Colonic mucosa (tissue), 4 donors: ENCODE measurements at regions not wholly inside any gene's neighbourhood (a gene's known extent, or its start where the extent isn't known, plus 50 kb on each side); places are given as distances from the start of the nearest gene placed in this dataset.

Experiments used
- DNase-seq: peaks from one replicate; pipeline ENCODE4 v3.0.0-alpha.2; 2020
- H3K27ac ChIP-seq: fragments of 200-600 bp; one replicate; pipeline ENCODE4 v1.8.0; 2021
- H3K27me3 ChIP-seq: fragments of 200-600 bp; one replicate; pipeline ENCODE4 v1.8.0; 2021
- H3K36me3 ChIP-seq: fragments of 200-600 bp; one replicate; pipeline ENCODE4 v1.8.0; 2021
- H3K4me1 ChIP-seq: fragments of 200-600 bp; one replicate; pipeline ENCODE4 v1.8.0; 2021; ENCODE audit warnings: mild to moderate bottlenecking
- H3K4me3 ChIP-seq: fragments of 200-600 bp; one replicate; pipeline ENCODE4 v1.8.0; 2021
- H3K9ac ChIP-seq, 2 donors: one replicate each; pipeline ENCODE4 v1.7.0; 2013; ENCODE audit warnings: control low read depth in 2 of 2, low read depth in 2 of 2, low read length in 2 of 2
- H3K9me3 ChIP-seq: fragments of 200-600 bp; one replicate; pipeline ENCODE4 v1.8.0; 2021
- intact Hi-C: fragments of 100-400 bp; cut with DNase I; formaldehyde crosslinking; loops from one replicate; pipeline ENCODE4 v1.14.1; 2022
- TF ChIP-seq, protein P1 (sequence below): fragments of 200-600 bp; IDR thresholded peaks from one replicate; pipeline ENCODE4 v1.8.0; 2022; ENCODE audit warnings: antibody characterized with exemption, mild to moderate bottlenecking
- donor health status: healthy.
- donor health status: DM: no; HTN: no; CAD: no.
- donor health status: DM: no; HTN: no; CAD: no.

DNA sequence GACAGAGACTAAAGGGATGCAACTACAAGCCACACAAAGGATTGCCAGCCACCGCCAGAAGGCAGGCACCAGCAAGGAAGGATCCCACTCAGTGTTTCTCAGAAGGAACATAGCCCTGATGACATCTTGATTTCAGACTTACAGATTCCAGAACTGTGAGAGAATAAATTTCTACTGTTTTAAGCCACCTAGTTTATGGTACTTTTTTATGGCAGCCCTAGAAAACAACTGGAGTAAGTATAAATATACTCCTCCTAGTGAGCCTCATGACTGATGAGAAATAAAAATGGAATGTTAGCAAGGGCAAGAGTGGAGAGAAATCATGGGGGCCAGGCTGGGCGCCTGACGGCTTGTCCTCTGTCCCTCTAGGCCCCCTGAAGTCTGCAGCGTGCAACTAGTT is 307.3 kb downstream of the PIK3R1 start:
- DNase-seq, result no peak
- Histone ChIP-seq H3K4me1 (no peaks in the 10 kb centered on the region), H3K27ac (no peak overlapping the region)

DNA sequence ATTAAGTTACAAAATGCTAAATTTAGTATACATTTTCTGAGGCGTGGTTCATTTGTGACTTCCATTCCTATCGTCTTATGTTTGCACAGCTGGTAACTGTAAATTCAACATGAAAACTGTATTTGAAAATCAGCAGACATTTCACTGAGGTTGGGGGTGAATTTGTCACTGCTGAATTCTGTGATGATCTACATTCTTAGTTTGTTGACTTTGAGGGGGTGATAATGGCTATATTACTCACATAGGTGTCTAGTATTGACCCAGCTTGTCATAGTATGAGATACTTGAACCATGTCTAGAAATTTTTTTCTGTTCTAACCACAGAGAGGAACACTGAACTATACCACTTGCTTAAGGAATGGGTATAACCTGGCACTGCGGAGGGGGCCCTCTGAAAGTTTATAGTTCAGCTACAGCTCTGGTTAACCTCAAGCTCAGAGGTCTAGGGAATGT is 313.3 kb downstream of the PIK3R1 start:
- no peak for DNase-seq
- Histone ChIP-seq H3K9ac (no peak overlapping the region), H3K9me3 (no peaks in the 10 kb centered on the region), H3K27me3 (no peaks in the 10 kb centered on the region), H3K27ac (no peak overlapping the region), H3K4me3 (no peak overlapping the region), H3K36me3 (no peaks in the 10 kb centered on the region), H3K4me1 (no peaks in the 10 kb centered on the region)
- intact Hi-C loops, result no loop called here
- TF ChIP-seq, protein P1, sequence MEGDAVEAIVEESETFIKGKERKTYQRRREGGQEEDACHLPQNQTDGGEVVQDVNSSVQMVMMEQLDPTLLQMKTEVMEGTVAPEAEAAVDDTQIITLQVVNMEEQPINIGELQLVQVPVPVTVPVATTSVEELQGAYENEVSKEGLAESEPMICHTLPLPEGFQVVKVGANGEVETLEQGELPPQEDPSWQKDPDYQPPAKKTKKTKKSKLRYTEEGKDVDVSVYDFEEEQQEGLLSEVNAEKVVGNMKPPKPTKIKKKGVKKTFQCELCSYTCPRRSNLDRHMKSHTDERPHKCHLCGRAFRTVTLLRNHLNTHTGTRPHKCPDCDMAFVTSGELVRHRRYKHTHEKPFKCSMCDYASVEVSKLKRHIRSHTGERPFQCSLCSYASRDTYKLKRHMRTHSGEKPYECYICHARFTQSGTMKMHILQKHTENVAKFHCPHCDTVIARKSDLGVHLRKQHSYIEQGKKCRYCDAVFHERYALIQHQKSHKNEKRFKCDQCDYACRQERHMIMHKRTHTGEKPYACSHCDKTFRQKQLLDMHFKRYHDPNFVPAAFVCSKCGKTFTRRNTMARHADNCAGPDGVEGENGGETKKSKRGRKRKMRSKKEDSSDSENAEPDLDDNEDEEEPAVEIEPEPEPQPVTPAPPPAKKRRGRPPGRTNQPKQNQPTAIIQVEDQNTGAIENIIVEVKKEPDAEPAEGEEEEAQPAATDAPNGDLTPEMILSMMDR, result no peak

More for the DNA sequence above, 307.3 kb downstream of the PIK3R1 start:
- no peaks in the 10 kb centered on the region for H3K27me3 ChIP-seq
- intact Hi-C loops, result no loop called here
- no peak overlapping the region for H3K9ac ChIP-seq
- H3K36me3 ChIP-seq, result no peaks in the 10 kb centered on the region
- no peak overlapping the region for H3K4me3 ChIP-seq
- TF ChIP-seq, protein P1, result no peak
- no peaks in the 10 kb centered on the region for H3K9me3 ChIP-seq

DNA sequence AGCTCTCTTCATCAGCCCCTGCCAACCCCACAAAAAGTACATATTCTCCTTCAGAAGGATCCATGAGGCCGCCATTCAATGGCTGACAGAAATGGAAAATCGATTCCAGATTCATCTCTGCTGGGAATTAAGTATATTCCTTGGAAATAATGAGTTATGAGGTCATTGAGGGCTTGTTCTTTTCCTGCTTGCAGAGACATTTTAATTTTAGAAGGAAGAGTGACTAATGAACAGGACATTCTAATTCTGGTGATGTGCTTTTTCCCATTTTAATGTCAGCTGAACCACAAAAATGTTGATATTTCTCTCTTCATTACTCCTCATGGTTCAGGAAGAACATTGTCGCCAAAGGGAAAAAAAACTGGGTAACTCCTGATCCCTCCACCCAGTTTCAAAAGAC is 314.0 kb downstream of the PIK3R1 start:
- no peaks in the 10 kb centered on the region for H3K36me3 ChIP-seq
- H3K4me1 ChIP-seq, result peaks cover 3% of the 10 kb centered on the region
- H3K27me3 ChIP-seq, result no peaks in the 10 kb centered on the region
- intact Hi-C loops, result no loop called here
- H3K27ac ChIP-seq, result no peak overlapping the region
- TF ChIP-seq, protein P1, result no peak
- H3K9me3 ChIP-seq, result no peaks in the 10 kb centered on the region
- H3K9ac ChIP-seq, result no peak overlapping the region
- no peak overlapping the region for H3K4me3 ChIP-seq
- DNase-seq, result no peak

DNA sequence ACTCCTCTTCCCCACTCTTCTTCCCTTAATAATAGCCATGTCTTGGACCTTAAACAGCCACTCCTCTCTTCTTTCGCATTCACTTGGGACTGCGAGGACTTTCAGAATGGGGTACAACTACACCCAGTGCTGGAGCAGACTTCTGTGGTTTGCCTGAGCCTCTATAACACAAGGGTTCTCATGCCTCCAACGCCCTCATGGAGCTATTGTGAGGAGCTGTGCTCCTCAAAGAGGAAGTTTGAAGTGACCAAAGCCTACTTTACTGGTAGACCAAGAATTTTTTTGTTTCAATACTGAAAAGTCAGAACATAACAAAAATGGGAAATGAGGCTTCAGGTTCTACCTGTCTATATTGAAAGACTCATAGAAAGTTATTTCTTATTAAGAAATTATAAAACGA is 316.4 kb downstream of the PIK3R1 start:
- Histone ChIP-seq H3K27me3 (no peaks in the 10 kb centered on the region), H3K36me3 (no peaks in the 10 kb centered on the region), H3K27ac (no peak overlapping the region), H3K9me3 (no peaks in the 10 kb centered on the region), H3K4me1 (peaks cover 4% of the 10 kb centered on the region), H3K9ac (no peak overlapping the region), H3K4me3 (no peak overlapping the region)
- DNase-seq, result no peak
- TF ChIP-seq, protein P1, result no peak
- intact Hi-C loops, result no loop called here

DNA sequence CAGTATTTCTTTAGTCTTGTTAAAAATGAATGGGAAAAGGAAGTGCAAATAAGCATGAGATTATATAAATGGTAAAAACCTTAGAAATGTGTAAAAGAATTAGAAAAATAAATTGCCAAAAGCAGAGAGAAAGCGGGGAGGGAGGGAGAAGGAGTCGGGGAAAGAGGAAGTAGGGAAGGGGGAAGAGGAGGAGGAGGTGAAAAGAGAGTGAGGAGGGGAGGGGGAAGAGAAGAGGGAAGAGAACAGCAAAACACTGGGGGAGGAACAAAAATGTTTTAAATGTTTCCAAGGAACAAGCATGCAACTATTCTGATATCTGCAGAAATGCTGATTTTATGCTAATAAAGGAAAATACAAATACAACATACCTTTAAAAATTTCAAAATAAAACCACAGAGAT is 317.5 kb downstream of the PIK3R1 start:
- no peak overlapping the region for H3K4me3 ChIP-seq
- no peak overlapping the region for H3K27ac ChIP-seq
- no peaks in the 10 kb centered on the region for H3K9me3 ChIP-seq
- no peak for DNase-seq
- no peaks in the 10 kb centered on the region for H3K27me3 ChIP-seq
- peaks cover 4% of the 10 kb centered on the region for H3K4me1 ChIP-seq
- no peak overlapping the region for H3K9ac ChIP-seq
- intact Hi-C loops, result no loop called here
- TF ChIP-seq, protein P1, result no peak
- no peaks in the 10 kb centered on the region for H3K36me3 ChIP-seq
